Stimulated activated naive CD8-positive, alpha-beta T cell treated with anti-CD3 and anti-CD28 coated beads, Interleukin-15, amount 100 ng/mL, for 72 hours (primary cell): ENCODE measurements at regions not wholly inside any gene's neighbourhood (a gene's known extent, or its start where the extent isn't known, plus 50 kb on each side); places are given as distances from the start of the nearest gene placed in this dataset.
"Not testable (repeated sequence)": the region's sequence is repeated elsewhere in the genome, so short reads cannot be mapped to it uniquely, and the experiment has no call there.

Experiments used
- ATAC-seq: fragments of 150-1000 bp; cut with Tn5 transposase; 2 replicates; pipeline ENCODE4 v1.10.0; 2021; ENCODE audit warnings: mild to moderate bottlenecking, moderate library complexity
- DNase-seq, 2 donors: peaks; one replicate each; pipeline ENCODE4 v3.0.0; 2021 to 2022
- H3K27ac Mint-ChIP-seq, 2 donors: one replicate each; pipeline ENCODE4 v1.8.0; 2022; ENCODE audit warnings: mild to moderate bottlenecking in 2 of 2, mixed read lengths in 2 of 2, moderate library complexity in 2 of 2
- H3K27me3 Mint-ChIP-seq: one replicate; pipeline ENCODE4 v1.8.0; 2022; ENCODE audit warnings: mixed read lengths
- H3K4me1 Mint-ChIP-seq: one replicate; pipeline ENCODE4 v1.8.0; 2022; ENCODE audit warnings: mild to moderate bottlenecking, mixed read lengths
- H3K4me3 Mint-ChIP-seq, 2 donors: one replicate each; pipeline ENCODE4 v1.8.0; 2022; ENCODE audit warnings: mild to moderate bottlenecking in 2 of 2, mixed read lengths in 2 of 2, moderate library complexity in 1 of 2
- H3K9me3 Mint-ChIP-seq, 2 donors: one replicate each; pipeline ENCODE4 v1.8.0; 2022; ENCODE audit warnings: mixed read lengths in 2 of 2

DNA sequence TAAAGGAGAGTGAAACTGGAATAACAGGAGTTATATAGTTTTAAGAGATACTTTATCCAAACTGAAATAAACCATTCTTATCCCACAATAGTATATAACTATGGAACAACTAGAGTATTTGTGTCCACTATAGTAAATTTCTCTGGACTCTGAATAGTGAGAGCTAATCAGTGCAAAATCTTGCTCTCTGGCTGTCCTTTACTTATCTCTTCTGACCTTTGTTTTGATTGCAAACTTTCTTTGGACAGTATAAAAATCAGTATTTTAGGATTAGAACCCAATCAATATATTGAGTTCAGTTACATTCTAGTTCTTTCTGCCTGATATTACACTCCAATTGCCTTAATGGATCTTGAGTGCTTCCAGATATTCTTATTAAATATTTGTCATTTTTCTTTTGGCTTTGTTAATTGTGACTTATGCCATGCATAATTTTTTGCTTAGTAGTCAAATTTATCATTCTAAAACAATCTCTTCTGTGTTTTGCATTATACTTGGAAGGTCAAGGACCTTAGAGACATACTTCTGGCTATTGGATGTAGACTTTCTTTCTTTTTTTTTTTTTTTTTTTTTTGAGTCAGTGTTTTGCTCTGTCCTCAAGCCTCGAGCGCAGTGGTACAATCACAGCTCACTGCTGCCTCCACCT is 89.9 kb upstream of the AMN1 start:
- no peaks in the 10 kb centered on the region for H3K27me3 Mint-ChIP-seq
- no peak overlapping the region for H3K4me3 Mint-ChIP-seq
- ATAC-seq (no peak), DNase-seq (no peak)
- peak overlapping the region in 1 of 2 donors; percentile 9 for H3K27ac Mint-ChIP-seq
- H3K4me1 Mint-ChIP-seq: no peaks in the 10 kb centered on the region
- peaks cover 5 to 6% of the 10 kb centered on the region in 2 donors for H3K9me3 Mint-ChIP-seq

DNA sequence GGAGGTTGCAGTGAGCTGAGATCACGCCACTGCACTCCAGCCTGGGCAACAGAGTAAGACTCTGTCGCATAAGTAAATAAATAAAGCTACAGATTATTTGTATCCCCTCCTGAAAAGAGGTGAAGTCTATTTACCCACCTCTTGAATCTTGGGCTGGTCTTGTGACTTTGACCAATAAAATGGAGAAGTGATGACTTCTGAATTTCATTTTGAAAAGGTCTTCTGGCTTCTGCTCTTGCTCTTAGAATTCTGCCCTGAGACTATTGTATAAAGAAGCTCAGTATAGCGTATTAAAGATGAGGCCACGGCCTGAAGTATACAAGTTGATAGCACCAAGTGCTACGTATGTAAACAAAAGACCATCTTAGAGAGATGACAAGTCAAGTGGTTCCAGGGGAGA is 88.3 kb upstream of the AMN1 start:
- no peak for ATAC-seq
- H3K27ac Mint-ChIP-seq: no peak overlapping the region

DNA sequence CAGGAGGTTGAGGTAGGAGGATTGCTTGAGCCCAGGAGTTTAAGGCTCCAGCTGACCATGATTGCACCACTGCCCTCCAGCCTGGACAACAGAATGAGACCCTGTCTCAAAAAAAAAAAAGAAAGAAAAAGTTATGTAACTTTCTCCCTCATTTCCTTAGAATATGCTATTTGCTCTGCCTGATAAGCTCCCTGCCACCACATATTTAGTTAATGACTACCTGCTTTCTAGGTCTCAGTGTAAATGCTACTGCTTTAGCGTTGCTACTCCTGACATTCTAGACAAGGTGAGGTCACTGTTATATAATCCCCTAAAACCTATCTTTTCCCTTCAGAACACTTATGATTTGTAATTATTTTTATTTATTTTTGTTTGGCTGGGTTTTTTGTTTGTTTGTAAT is 86.3 kb upstream of the AMN1 start:
- Mint-ChIP-seq H3K9me3 (no peaks in the 10 kb centered on the region), H3K4me1 (peaks cover 16% of the 10 kb centered on the region), H3K27me3 (no peaks in the 10 kb centered on the region), H3K27ac (no peak overlapping the region), H3K4me3 (no peak overlapping the region)
- ATAC-seq: no peak
- no peak for DNase-seq

More for the DNA sequence above, 88.3 kb upstream of the AMN1 start:
- Mint-ChIP-seq H3K4me1 (peaks cover 9% of the 10 kb centered on the region), H3K27me3 (no peaks in the 10 kb centered on the region), H3K4me3 (no peak overlapping the region), H3K9me3 (no peaks in the 10 kb centered on the region)
- no peak for DNase-seq

DNA sequence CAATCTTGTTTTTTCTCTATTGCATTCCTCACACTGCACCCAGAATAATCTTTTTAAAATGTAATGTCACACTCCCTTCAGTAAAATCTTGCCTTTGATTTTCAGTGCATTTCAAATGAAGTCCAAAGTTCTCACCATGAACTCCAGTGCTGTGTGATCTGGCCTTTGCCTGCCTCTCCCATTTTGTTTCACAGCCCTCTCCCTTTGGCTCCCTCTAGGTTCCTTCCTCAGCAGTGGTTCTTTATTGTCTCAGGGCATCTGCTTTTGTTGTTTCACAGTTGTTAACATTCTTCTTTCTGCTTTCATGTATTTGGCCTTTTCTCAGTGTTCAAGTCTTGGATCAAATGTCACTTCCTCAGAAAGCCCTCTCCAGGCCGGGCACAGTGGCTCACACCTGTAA is 84.5 kb upstream of the AMN1 start:
- ATAC-seq: no peak
- H3K4me3 Mint-ChIP-seq: no peak overlapping the region
- peak overlapping the region in 1 of 2 donors; percentile 73 for H3K27ac Mint-ChIP-seq

DNA sequence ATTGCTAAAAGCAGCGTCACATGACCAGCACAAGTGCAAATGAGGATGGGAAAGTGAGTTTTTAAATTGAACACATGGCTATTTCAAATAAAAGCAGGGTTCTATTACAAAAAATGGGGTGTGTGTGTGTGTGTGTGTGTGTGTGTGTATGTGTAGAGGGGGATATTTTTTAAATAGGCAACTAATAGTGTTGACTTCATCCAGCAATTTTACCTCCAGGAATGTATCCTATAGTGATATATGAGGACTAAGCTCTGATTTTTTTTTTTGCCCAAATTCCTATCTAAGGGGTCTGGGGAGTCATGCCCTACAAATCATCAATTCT is 78.9 kb upstream of the AMN1 start:
- DNase-seq (no peak), ATAC-seq (peak; percentile 50)
- H3K27ac Mint-ChIP-seq: peak overlapping the region; percentile 96
- peak overlapping the region; percentile 69 to 82 for H3K4me3 Mint-ChIP-seq
- no peaks in the 10 kb centered on the region for H3K9me3 Mint-ChIP-seq
- peaks cover 68% of the 10 kb centered on the region for H3K4me1 Mint-ChIP-seq
- no peaks in the 10 kb centered on the region for H3K27me3 Mint-ChIP-seq

More for the DNA sequence above, 84.5 kb upstream of the AMN1 start:
- Mint-ChIP-seq H3K4me1 (peaks cover 26% of the 10 kb centered on the region), H3K27me3 (no peaks in the 10 kb centered on the region), H3K9me3 (no peaks in the 10 kb centered on the region)
- DNase-seq: no peak

DNA sequence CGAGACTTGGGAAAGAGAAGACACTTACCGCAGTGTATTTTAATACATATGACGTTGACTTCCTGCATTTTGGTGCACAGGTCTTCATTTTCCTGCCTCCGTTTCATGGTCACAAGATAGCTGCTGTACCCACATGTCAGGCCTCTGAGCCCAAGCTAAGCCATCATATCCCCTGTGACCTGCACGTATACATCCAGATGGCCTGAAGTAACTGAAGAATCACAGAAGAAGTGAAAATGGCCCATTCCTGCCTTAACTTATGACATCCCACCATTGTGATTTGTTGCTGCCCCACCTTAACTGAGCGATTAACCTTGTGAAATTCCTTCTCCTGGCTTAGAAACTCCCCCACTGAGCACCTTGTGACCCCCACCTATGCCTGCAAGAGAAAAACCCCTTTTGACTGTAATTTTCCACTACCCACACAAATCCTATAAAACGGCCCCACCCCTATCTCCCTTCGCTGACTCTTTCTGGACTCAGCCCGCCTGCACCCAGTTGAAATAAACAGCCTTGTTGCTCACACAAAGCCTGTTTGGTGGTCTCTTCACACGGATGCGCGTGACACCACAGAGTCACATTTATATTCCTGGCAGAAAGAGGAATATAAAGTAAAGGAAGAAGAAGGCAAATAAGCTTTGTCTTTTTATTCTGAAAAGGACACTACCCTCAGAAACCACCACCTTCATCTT is 78.4 kb upstream of the AMN1 start:
- not testable (repeated sequence) for H3K27me3 Mint-ChIP-seq, H3K9me3 Mint-ChIP-seq
- DNase-seq (peak; percentile 55 to 63), ATAC-seq (peak; percentile 41)
- Mint-ChIP-seq H3K4me3 (peak overlapping the region; percentile 69 to 82), H3K4me1 (peaks cover 73% of the 10 kb centered on the region), H3K27ac (peak overlapping the region; percentile 96)

DNA sequence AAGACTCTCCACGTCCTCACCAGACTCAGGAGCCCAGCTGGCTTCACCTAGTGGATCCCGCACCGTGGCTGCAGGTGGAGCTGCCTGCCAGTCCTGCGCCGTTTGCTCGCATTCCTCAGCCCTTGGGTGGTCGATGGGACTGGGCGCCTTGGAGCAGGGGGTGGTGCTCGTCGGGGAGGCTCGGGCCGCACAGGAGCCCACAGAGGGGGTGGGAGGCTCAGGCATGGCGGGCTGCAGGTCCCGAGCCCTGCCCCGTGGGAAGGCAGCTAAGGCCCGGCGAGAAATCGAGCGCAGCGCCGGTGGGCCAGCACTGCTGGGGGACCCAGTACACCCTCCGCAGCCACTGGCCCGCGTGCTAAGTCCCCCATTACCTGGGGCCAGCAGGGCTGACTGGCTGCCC is 76.9 kb upstream of the AMN1 start:
- Mint-ChIP-seq H3K4me1 (peaks cover 71% of the 10 kb centered on the region), H3K4me3 (peak overlapping the region; percentile 12 to 49), H3K27ac (peak overlapping the region in 1 of 2 donors; percentile 63)
- H3K9me3 Mint-ChIP-seq, H3K27me3 Mint-ChIP-seq, DNase-seq, ATAC-seq: not testable (repeated sequence)

DNA sequence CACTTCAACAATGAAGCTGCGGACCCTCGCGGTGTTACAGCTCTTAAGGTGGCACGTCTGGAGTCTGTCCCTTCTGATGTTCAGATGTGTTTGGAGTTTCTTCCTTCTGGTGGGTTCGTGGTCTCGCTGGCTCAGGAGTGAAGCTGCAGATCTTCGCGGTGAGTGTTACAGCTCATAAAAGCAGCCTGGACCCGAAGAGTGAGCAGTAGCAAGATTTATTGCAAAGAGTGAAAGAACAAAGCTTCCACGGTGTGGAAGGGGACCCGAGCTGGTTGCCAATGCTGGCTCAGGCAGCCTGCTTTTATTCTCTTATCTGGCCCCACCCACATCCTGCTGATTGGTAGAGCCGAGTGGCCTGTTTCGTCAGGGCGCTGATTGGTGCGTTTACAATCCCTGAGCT is 75.9 kb upstream of the AMN1 start:
- Mint-ChIP-seq H3K4me3 (peak overlapping the region; percentile 76 to 81), H3K4me1 (peaks cover 71% of the 10 kb centered on the region), H3K27ac (peak overlapping the region; percentile 69 to 74)
- peak; percentile 40 to 43 for DNase-seq
- H3K9me3 Mint-ChIP-seq, H3K27me3 Mint-ChIP-seq, ATAC-seq: not testable (repeated sequence)

DNA sequence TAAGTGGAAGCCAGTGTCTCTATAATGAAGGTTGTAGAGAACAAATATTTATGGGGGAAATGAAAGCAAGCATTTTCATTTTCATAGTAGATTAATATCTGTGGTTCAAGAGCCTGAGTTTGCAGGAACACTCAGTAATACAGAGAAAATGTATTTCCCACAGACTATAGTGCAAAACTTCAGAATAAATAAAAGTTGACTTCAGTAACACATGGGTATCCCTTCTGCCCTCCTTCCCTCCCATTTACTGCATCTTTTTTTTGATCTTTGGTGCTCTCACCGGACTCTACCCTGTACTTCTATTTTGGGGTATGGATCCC is 75.3 kb upstream of the AMN1 start:
- Mint-ChIP-seq H3K27ac (peak overlapping the region; percentile 69 to 75), H3K9me3 (no peaks in the 10 kb centered on the region), H3K27me3 (no peaks in the 10 kb centered on the region), H3K4me3 (peak overlapping the region; percentile 76 to 81), H3K4me1 (peaks cover 66% of the 10 kb centered on the region)
- no peak for DNase-seq
- peak; percentile 76 for ATAC-seq

DNA sequence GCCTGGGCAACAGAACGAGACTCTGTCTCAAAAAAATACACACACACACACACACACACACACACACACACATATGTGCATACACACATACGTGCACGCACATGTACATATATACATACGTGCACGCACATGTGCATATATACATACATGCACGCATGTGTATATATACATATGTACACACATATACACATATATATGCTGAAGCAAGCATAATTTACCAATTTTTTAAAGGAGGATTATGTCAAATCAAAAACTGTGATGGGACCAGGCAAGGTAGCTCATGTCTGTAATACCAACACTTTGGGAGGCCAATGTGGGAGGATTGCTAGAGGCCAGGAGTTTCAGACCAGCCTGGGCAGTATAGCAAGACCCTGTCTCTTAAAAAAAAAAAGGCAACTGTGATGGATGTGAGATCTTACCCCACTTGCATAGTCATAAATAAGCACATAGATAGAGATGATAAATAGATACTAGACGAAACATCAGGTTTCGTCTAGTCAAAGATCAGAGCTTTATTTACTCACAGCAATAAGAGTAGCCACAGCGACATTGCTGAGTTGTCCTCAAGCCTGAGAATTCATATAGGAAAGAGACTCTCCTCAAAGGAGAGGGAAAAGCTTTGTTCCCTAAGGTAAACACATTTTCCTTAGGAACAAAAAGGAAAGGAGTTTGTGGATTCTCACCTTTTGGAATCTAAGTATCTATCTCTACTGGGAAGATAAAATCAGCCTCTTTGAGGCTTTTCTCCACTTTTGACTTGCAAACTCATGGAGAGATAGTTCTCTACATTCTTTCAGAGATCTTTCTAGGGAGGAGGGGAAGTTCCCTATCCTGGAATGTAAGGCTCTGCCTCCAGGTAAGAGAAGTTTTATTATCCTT is 74.7 kb upstream of the AMN1 start:
- no peaks in the 10 kb centered on the region for H3K27me3 Mint-ChIP-seq
- H3K27ac Mint-ChIP-seq: peak overlapping the region; percentile 36 to 75
- DNase-seq (no peak), ATAC-seq (no peak)
- peaks cover 63% of the 10 kb centered on the region for H3K4me1 Mint-ChIP-seq
- peak overlapping the region; percentile 76 to 81 for H3K4me3 Mint-ChIP-seq
- no peaks in the 10 kb centered on the region for H3K9me3 Mint-ChIP-seq

DNA sequence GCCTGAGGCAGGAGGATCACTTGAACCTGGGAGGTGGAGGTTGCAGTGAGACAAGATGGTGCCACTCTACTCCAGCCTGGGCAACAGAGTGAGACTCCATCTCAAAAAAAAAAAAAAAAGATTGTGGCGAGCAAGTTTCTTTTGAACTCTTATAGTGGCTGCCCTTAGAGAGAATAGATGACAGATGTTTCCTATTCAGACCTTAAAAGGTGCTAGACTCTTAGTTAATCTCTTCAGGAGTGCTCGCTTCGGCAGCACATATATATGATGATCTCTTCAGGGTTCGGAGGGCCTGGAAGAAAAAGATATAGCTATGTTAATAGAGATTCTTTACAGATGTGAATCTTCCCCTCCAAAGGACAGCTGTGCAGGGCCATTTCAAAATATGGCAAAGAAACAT is 73.1 kb upstream of the AMN1 start:
- ATAC-seq: no peak
- peaks cover 61% of the 10 kb centered on the region for H3K4me1 Mint-ChIP-seq
- DNase-seq: no peak
- H3K4me3 Mint-ChIP-seq: peak overlapping the region; percentile 9 to 43
- no peaks in the 10 kb centered on the region for H3K27me3 Mint-ChIP-seq
- H3K27ac Mint-ChIP-seq: no peak overlapping the region
- H3K9me3 Mint-ChIP-seq: peaks cover 0 to 7% of the 10 kb centered on the region in 2 donors

DNA sequence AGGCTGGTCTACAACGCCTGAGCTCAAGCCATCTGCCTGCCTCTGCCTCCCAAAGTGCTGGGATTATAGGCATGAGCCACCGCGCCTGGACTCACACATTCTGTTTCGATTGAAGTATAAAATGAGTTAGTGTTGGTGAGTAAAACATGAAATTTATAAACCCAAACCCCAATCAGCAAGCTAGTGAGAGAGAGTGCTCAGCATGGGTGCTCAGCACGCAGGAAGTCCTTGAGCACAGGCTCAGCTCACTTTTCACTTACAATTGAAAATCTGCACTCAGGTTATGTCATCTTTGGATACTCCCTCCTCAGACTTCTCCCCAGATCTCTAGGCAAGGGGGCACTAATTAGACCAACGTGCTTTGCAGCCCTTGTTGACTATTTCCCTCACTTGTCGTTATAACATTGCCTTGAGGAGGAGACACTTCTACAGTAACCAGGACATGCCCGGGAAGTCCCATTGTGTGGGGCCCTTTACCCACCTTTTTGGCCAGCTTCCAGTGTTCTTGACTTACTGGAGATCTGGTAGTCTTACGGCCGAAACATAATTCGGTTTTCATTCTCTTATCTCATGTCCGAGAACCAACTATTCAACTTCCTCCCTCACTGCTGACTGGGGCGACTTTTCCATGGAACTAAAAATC is 68.5 kb upstream of the AMN1 start:
- ATAC-seq: peak; percentile 89
- DNase-seq: peak in 1 of 2 donors; percentile 56
- Mint-ChIP-seq H3K9me3 (peaks cover 0 to 11% of the 10 kb centered on the region in 2 donors), H3K27ac (peak overlapping the region; percentile 89 to 92), H3K27me3 (no peaks in the 10 kb centered on the region), H3K4me1 (peaks cover 32% of the 10 kb centered on the region), H3K4me3 (peak overlapping the region; percentile 70 to 72)

DNA sequence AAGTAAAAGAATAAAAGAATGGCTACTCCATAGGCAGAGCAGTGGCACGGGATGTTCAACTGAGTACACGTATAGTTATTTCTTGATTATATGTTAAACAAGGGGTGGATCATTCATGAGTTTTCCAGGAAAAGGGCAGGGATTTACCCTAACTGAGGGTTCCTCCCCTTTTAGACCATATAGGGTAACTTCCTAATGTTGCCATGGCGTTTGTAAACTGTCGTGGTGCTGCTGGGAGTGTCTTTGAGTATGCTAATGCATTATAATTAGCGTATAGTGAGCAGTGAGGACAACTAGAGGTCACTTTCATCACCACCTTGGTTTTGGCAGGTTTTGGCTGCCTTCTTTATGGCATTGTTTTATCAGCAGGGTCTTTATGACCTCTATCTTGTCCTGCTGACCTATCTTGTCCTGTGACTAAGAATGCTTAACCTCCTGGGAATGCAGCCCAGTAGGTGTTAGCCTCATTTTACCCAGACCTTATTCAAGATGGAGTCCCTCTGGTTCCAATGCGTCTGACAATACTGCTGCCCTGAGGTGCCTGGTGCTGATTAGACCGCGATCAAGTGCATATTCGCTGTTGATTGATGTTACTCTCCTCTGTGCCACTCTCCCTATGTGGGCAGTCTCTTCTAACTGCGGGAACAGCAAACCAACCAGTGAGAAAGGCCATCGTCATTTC is 67.6 kb upstream of the AMN1 start:
- peaks cover 27% of the 10 kb centered on the region for H3K4me1 Mint-ChIP-seq
- peaks cover 0 to 11% of the 10 kb centered on the region in 2 donors for H3K9me3 Mint-ChIP-seq
- peak overlapping the region; percentile 10 to 70 for H3K4me3 Mint-ChIP-seq
- H3K27ac Mint-ChIP-seq: no peak overlapping the region
- DNase-seq (no peak), ATAC-seq (peak; percentile 29)
- H3K27me3 Mint-ChIP-seq: no peaks in the 10 kb centered on the region

DNA sequence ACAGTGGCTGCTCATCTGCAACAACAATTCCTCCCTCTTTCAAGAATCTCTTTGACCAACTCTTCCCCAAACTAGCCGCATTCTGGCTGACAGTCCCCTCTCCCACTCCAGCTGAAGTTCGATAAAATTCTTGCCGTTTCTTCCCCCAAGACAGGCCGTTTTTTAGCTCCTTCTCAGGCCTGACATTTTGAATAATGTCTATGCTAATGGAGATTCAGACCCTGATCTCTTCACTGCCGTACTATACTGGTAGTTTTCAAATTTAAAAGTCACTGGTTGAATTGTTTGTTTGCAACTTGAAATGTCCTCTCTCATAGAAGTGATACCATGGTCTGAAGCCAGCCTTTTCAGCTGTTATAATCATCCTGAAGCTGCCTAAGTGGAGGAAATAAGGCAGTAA is 65.9 kb upstream of the AMN1 start:
- Mint-ChIP-seq H3K27me3 (no peaks in the 10 kb centered on the region), H3K4me3 (no peak overlapping the region), H3K27ac (peak overlapping the region in 1 of 2 donors; percentile 11), H3K4me1 (peaks cover 40% of the 10 kb centered on the region), H3K9me3 (peaks cover 0 to 11% of the 10 kb centered on the region in 2 donors)
- DNase-seq (no peak), ATAC-seq (no peak)

DNA sequence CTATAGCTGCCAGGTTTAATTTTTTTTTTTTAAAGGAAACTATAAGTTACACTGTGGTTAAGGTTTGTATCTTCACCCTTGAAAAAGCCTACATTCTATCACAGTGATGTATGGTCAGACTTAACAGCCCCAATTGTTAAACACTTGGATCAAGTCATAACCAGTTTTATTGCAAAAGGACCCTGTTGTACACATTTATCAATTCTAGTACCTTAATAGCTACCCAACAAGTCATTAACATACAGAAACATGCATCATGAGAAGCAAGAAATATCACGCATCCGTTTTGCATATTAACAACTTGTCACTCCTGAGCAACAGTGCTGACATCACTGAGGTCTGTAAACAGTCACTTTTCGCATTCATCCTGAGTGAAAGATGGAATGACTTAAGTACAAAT is 62.4 kb upstream of the AMN1 start:
- DNase-seq, ATAC-seq, H3K9me3 Mint-ChIP-seq, H3K27me3 Mint-ChIP-seq, H3K4me3 Mint-ChIP-seq, H3K27ac Mint-ChIP-seq: not testable (repeated sequence)
- H3K4me1 Mint-ChIP-seq: peaks cover 19% of the 10 kb centered on the region
